Kidney (tissue), 13 donors: ENCODE measurements at regions not wholly inside any gene's neighbourhood (a gene's known extent, or its start where the extent isn't known, plus 50 kb on each side); places are given as distances from the start of the nearest gene placed in this dataset.

Experiments used
- DNase-seq, 5 donors: peaks; one replicate each; pipeline ENCODE4 v3.0.0-alpha.2; 2013 to 2020
- FAIRE-seq: peaks from 2 replicates; lab custom pipeline; 2012; peaks lifted over from hg19 to GRCh38; lab: Jason Lieb, UNC
- H3K27ac ChIP-seq, 2 donors: one replicate each; pipeline ENCODE4 v1.7.0; 2013; ENCODE audit warnings: low read depth in 2 of 2, low read length in 2 of 2, inconsistent platforms in 1 of 2
- H3K27me3 ChIP-seq: one replicate; pipeline ENCODE4 v1.7.1; 2013; ENCODE audit warnings: low read length, inconsistent platforms; ENCODE audit not compliant: control insufficient read depth, insufficient read depth
- H3K36me3 ChIP-seq, 3 donors: one replicate each; pipeline versions ENCODE4 v1.7.0 to v1.7.1; 2013; ENCODE audit warnings: low read length in 3 of 3, control low read depth in 1 of 3, inconsistent platforms in 1 of 3; ENCODE audit not compliant: insufficient read depth in 3 of 3, control insufficient read depth in 2 of 3
- H3K4me1 ChIP-seq, 3 donors: one replicate each; pipeline versions ENCODE4 v1.7.0 to v1.7.1; 2013; ENCODE audit warnings: low read length in 3 of 3, inconsistent platforms in 1 of 3, low read depth in 1 of 3; ENCODE audit not compliant: control insufficient read depth in 2 of 3, insufficient read depth in 2 of 3
- H3K4me3 ChIP-seq, 3 donors: one replicate each; pipeline versions ENCODE4 v1.7.0 to v1.8.1; 2013; ENCODE audit warnings: low read length in 3 of 3, control low read depth in 1 of 3, inconsistent platforms in 1 of 3
- H3K9ac ChIP-seq, 3 donors: one replicate each; pipeline versions ENCODE4 v1.7.0 to v1.7.1; 2013; ENCODE audit warnings: low read length in 3 of 3, control low read depth in 1 of 3, inconsistent platforms in 1 of 3
- H3K9me3 ChIP-seq, 3 donors: one replicate each; pipeline versions ENCODE4 v1.7.0 to v1.7.1; 2013; ENCODE audit warnings: low read length in 3 of 3, control low read depth in 1 of 3, inconsistent platforms in 1 of 3; ENCODE audit not compliant: control insufficient read depth in 2 of 3, insufficient read depth in 1 of 3
- intact Hi-C: fragments of 100-400 bp; cut with DNase I; formaldehyde crosslinking; loops from one replicate; pipeline ENCODE4 v1.11.1; 2022
- TF ChIP-seq, protein P1 (sequence below): IDR thresholded peaks from 3 replicates; pipeline ENCODE4 v1.5.1; 2012; ENCODE audit warnings: mild to moderate bottlenecking, moderate library complexity, borderline replicate concordance; ENCODE audit not compliant: insufficient read depth; ENCODE audit errors: extremely low read depth
- donor health status: control.
- donor health status: control.
- donor health status: control.
- donor health status: control.
- donor health status: control.
- donor health status: DM: yes; HTN: yes; CAD: no.
- donor health status: Normal renal cell carcinoma (clear cell type).

GRCh38 chr2:22753476-22753875 is 631.5 kb upstream of the KLHL29 start:
- no peaks in the 10 kb centered on the region for H3K27me3 ChIP-seq
- DNase-seq (no peak), FAIRE-seq (no peak)
- no peaks in the 10 kb centered on the region for H3K9me3 ChIP-seq
- TF ChIP-seq, protein P1, sequence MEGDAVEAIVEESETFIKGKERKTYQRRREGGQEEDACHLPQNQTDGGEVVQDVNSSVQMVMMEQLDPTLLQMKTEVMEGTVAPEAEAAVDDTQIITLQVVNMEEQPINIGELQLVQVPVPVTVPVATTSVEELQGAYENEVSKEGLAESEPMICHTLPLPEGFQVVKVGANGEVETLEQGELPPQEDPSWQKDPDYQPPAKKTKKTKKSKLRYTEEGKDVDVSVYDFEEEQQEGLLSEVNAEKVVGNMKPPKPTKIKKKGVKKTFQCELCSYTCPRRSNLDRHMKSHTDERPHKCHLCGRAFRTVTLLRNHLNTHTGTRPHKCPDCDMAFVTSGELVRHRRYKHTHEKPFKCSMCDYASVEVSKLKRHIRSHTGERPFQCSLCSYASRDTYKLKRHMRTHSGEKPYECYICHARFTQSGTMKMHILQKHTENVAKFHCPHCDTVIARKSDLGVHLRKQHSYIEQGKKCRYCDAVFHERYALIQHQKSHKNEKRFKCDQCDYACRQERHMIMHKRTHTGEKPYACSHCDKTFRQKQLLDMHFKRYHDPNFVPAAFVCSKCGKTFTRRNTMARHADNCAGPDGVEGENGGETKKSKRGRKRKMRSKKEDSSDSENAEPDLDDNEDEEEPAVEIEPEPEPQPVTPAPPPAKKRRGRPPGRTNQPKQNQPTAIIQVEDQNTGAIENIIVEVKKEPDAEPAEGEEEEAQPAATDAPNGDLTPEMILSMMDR: no peak
- H3K36me3 ChIP-seq: no peaks in the 10 kb centered on the region
- no peak overlapping the region for H3K4me3 ChIP-seq
- H3K27ac ChIP-seq: no peak overlapping the region
- no peak overlapping the region for H3K9ac ChIP-seq
- intact Hi-C loops: no loop called here
- H3K4me1 ChIP-seq: no peaks in the 10 kb centered on the region

DNA sequence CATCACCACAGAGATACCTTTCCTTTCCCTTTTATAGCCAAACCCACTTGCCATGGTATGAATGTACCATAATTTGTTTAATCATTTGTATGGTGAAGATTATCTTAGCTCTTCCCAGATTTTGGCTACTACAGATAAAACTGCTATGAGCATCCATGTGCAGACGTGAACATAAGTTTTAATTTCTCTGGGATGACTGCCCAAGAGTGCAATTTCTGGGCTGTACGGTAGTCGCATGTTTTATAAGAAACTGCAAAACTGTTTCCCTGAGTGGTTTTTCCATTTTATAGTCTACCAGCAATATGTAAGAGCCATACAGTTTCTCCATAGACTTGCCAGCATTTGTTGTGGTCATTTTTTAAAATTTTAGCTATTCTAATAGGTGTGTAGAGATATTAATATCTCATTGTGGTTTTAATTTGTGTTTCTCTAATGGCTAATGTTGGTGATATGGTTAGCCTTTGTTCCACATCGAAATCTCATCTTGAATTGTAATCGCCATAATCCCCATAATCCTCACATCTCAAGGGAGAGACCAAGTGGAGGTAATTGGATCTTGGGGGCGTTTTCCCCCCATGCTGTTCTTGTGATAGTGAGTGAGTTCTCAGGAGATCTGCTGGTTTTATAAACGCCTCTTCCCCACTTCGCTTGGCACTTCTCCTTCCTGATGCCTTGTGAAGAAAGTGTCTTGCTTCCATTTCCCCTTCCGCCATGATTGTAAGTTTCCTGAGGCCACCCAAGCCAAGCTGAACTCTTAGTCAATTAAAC is 628.5 kb upstream of the KLHL29 start:
- no peak overlapping the region for H3K4me3 ChIP-seq
- intact Hi-C loops: no loop called here
- DNase-seq: no peak
- H3K9ac ChIP-seq: no peak overlapping the region
- H3K9me3 ChIP-seq: no peaks in the 10 kb centered on the region
- no peaks in the 10 kb centered on the region for H3K27me3 ChIP-seq
- H3K4me1 ChIP-seq: no peaks in the 10 kb centered on the region
- H3K36me3 ChIP-seq: no peaks in the 10 kb centered on the region
- no peak overlapping the region for H3K27ac ChIP-seq
- TF ChIP-seq, protein P1: no peak
- FAIRE-seq: no peak

GRCh38 chr2:22769497-22769896 is 615.5 kb upstream of the KLHL29 start:
- no peaks in the 10 kb centered on the region for H3K4me1 ChIP-seq
- no peaks in the 10 kb centered on the region for H3K27me3 ChIP-seq
- intact Hi-C loops: no loop called here
- H3K36me3 ChIP-seq: no peaks in the 10 kb centered on the region
- H3K4me3 ChIP-seq: no peak overlapping the region
- H3K27ac ChIP-seq: no peak overlapping the region
- no peak overlapping the region for H3K9ac ChIP-seq
- DNase-seq: no peak
- H3K9me3 ChIP-seq: no peaks in the 10 kb centered on the region
- no peak for FAIRE-seq
- TF ChIP-seq, protein P1: no peak
